ENCODE measurements at regions not wholly inside any gene's neighbourhood (a gene's known extent, or its start where the extent isn't known, plus 50 kb on each side); places are given as distances from the start of the nearest gene placed in this dataset.

- Histone ChIP-seq H2BK15ac (ENCODE audit: low read depth, low read length) (no peak overlapping the region), H3K79me2 (ENCODE audit: insufficient read depth, low read length) (no peaks in the 10 kb centered on the region), H3K23me2 (ENCODE audit: insufficient read length, low read depth, low read length, poor library complexity, severe bottlenecking) (no peaks in the 10 kb centered on the region), H3K14ac (ENCODE audit: insufficient read depth, low read length) (no peak overlapping the region), H2AFZ (ENCODE audit: low read length) (no peak overlapping the region), H2BK12ac (ENCODE audit: insufficient read length, low read depth, low read length) (no peak overlapping the region), H4K5ac (ENCODE audit: insufficient read length, low read depth, low read length) (no peak overlapping the region), H3K56ac (ENCODE audit: insufficient read length, low read depth, low read length) (no peak overlapping the region), H3K23ac (ENCODE audit: insufficient read length, low read depth, low read length) (no peak overlapping the region), H3K9me3 (ENCODE audit: control insufficient read depth, low read depth, low read length) (peaks cover 3% of the 10 kb centered on the region), H3K27me3 (ENCODE audit: insufficient read depth, low read length) (no peaks in the 10 kb centered on the region), H3K79me1 (ENCODE audit: insufficient read depth, low read depth, low read length, poor library complexity, severe bottlenecking) (no peaks in the 10 kb centered on the region), H4K8ac (replicated peaks; ENCODE audit: insufficient read length, low read depth, low read length) (no peak overlapping the region), H4K91ac (ENCODE audit: insufficient read length, low read depth, low read length) (no peak overlapping the region), H3K4ac (ENCODE audit: low read depth, low read length) (no peak overlapping the region), H3K18ac (ENCODE audit: insufficient read length, low read depth, low read length) (no peak overlapping the region), H3K4me1 (ENCODE audit: insufficient read depth, low read length) (no peaks in the 10 kb centered on the region), H3T11ph (ENCODE audit: low read length) (no peak overlapping the region), H3K9ac (ENCODE audit: extremely low read depth, insufficient read length, low read length) (no peak overlapping the region), H3K27ac (ENCODE audit: insufficient read length, low read depth, low read length) (no peak overlapping the region), H2AK5ac (ENCODE audit: insufficient read length, low read length) (no peak overlapping the region), H2BK120ac (ENCODE audit: low read depth, low read length, poor library complexity, severe bottlenecking) (no peak overlapping the region), H3K4me2 (ENCODE audit: insufficient read depth, insufficient read length, low read length) (no peak overlapping the region), H4K20me1 (ENCODE audit: control insufficient read depth, insufficient read depth, insufficient read length) (no peaks in the 10 kb centered on the region), H2BK5ac (ENCODE audit: insufficient read length, low read length) (no peak overlapping the region), H2BK20ac (ENCODE audit: low read depth, low read length, poor library complexity, severe bottlenecking) (no peak overlapping the region)
- peaks cover 17 to 23% (median 17%) of the 10 kb centered on the region in 3 experiments for H3K36me3 Mint-ChIP-seq (ENCODE audit: insufficient read depth in 1 of 3, low read depth in 3 of 3)
- H3K27ac Mint-ChIP-seq = peak overlapping the region in 1 of 3 experiments; percentile 14; a peak in 1 of 7 replicates
- no peak for TF ChIP-seq CTCF (conservative IDR thresholded peaks at IDR 0.05)
- 0 out of 4 replicates have a peak, but pooled peaks cover 0 to 5% of the 10 kb centered on the region in 2 experiments for H3K4me1 Mint-ChIP-seq
- H3K27me3 Mint-ChIP-seq (ENCODE audit: low read depth) = peaks cover 29% of the 10 kb centered on the region
- peaks cover 25 to 29% of the 10 kb centered on the region in 2 experiments for H3K9me3 Mint-ChIP-seq
- H3K4me3 Mint-ChIP-seq = no peak overlapping the region
- no CpG with 5 or more reads among the region's 1 CpG for WGBS (ENCODE audit: extremely low coverage, insufficient read length, low lambda C conversion rate)
- DNase-seq = no peak
Measured at GRCh38 chr2:64928813-64929212, 60.4 kb upstream of the SLC1A4 start.

Data from H9 (cell line).